Activated CD8-positive, alpha-beta T cell treated with anti-CD3 and anti-CD28 coated beads, Interleukin-2, amount 10 ng/mL, durations not matched to agents 7 days and 5 days (primary cell): ENCODE measurements at regions not wholly inside any gene's neighbourhood (a gene's known extent, or its start where the extent isn't known, plus 50 kb on each side); places are given as distances from the start of the nearest gene placed in this dataset.
"Not testable (repeated sequence)": the region's sequence is repeated elsewhere in the genome, so short reads cannot be mapped to it uniquely, and the experiment has no call there.

Experiments used
- ATAC-seq: fragments of 150-1000 bp; cut with Tn5 transposase; one replicate; pipeline ENCODE4 v1.10.0; 2021; ENCODE audit warnings: moderate library complexity
- CTCF ChIA-PET: fragments of 350-600 bp; sonication (Branson Sonifier 250); formaldehyde crosslinking; loops from one replicate; lab custom pipeline; 2021; ENCODE audit warnings: antibody characterized with exemption; lab: Charles Lee
- POLR2A ChIA-PET: fragments of 350-600 bp; sonication (Branson Sonifier 250); formaldehyde crosslinking; loops from one replicate; lab custom pipeline; 2021; ENCODE audit warnings: antibody characterized with exemption; lab: Charles Lee
- DNase-seq: peaks from one replicate; pipeline ENCODE4 v3.0.0-alpha.2; 2020
- H3K27ac Mint-ChIP-seq: one replicate; pipeline ENCODE4 v1.8.0; 2021; ENCODE audit warnings: mild to moderate bottlenecking, mixed read lengths
- H3K27me3 Mint-ChIP-seq: one replicate; pipeline ENCODE4 v1.8.0; 2021; ENCODE audit warnings: low read depth, mixed read lengths
- H3K36me3 Mint-ChIP-seq: one replicate; pipeline ENCODE4 v1.8.0; 2021; ENCODE audit warnings: low read depth, mixed read lengths
- H3K4me1 Mint-ChIP-seq: one replicate; pipeline ENCODE4 v1.8.0; 2021; ENCODE audit warnings: low read depth, mixed read lengths
- H3K4me3 Mint-ChIP-seq: one replicate; pipeline ENCODE4 v1.8.0; 2021; ENCODE audit warnings: mild to moderate bottlenecking, mixed read lengths
- H3K9me3 Mint-ChIP-seq: one replicate; pipeline ENCODE4 v1.8.0; 2022; ENCODE audit warnings: mixed read lengths; ENCODE audit not compliant: insufficient read depth

GRCh38 chr12:127140864-127141484 is 1126.0 kb upstream of the TMEM132C start:
- H3K27me3 Mint-ChIP-seq, H3K4me3 Mint-ChIP-seq, H3K27ac Mint-ChIP-seq, H3K36me3 Mint-ChIP-seq, H3K9me3 Mint-ChIP-seq, POLR2A ChIA-PET, H3K4me1 Mint-ChIP-seq, DNase-seq, CTCF ChIA-PET, ATAC-seq: not testable (repeated sequence)

- Mint-ChIP-seq H3K9me3 (no peaks in the 10 kb centered on the region), H3K36me3 (no peaks in the 10 kb centered on the region), H3K4me3 (no peak overlapping the region), H3K4me1 (peaks cover 5% of the 10 kb centered on the region), H3K27me3 (peaks cover 4% of the 10 kb centered on the region), H3K27ac (no peak overlapping the region)
- ChIA-PET POLR2A (no interaction called here), CTCF (no interaction called here)
- ATAC-seq: no peak
- DNase-seq: no peak
These were observed 1124.0 kb upstream of the TMEM132C start for GRCh38 chr12:127143020-127143419.

- CTCF ChIA-PET: no interaction called here
- no peak for ATAC-seq
- POLR2A ChIA-PET: no interaction called here
- H3K4me3 Mint-ChIP-seq: no peak overlapping the region
- no peaks in the 10 kb centered on the region for H3K9me3 Mint-ChIP-seq
- H3K4me1 Mint-ChIP-seq: peaks cover 5% of the 10 kb centered on the region
- no peaks in the 10 kb centered on the region for H3K27me3 Mint-ChIP-seq
- DNase-seq: no peak
- H3K36me3 Mint-ChIP-seq: no peaks in the 10 kb centered on the region
- no peak overlapping the region for H3K27ac Mint-ChIP-seq
These were observed 1122.2 kb upstream of the TMEM132C start for GRCh38 chr12:127144770-127145169.

DNA sequence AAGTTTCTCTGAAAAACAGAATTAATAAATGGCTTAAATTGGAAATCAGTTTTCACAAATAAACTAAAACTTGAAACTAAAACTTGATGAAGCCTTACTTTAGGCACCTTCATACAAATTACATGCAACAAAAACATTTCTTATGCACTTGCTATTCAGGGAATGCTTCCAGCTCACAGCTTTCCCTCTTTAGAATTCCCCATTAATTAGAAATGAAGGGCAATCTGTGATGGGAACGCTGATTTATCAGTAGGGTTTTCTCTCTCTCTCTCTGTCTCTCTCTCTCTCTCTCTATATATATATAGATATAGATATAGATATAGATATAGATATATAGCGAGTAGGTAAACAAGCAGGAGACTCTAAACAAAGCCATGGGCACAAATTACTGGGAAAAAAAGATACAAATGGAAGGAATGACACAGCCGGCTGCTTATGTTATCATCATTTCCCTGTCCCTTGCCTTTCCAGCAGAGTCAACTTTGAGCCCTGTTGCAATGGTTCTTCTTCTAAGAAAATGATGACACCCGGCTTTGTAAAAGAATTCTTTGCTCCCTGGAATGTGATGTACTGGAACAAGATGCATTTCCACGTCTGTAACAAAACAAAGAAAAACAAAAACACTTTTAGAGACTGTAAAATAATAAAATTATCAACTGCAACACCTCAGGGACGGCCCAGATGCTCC is 1121.6 kb upstream of the TMEM132C start:
- Mint-ChIP-seq H3K27me3 (no peaks in the 10 kb centered on the region), H3K4me1 (peaks cover 5% of the 10 kb centered on the region), H3K27ac (no peak overlapping the region), H3K9me3 (no peaks in the 10 kb centered on the region), H3K4me3 (peak overlapping the region; percentile 70), H3K36me3 (no peaks in the 10 kb centered on the region)
- POLR2A ChIA-PET: no interaction called here
- ATAC-seq (no peak), DNase-seq (no peak)
- CTCF ChIA-PET: no interaction called here

DNA sequence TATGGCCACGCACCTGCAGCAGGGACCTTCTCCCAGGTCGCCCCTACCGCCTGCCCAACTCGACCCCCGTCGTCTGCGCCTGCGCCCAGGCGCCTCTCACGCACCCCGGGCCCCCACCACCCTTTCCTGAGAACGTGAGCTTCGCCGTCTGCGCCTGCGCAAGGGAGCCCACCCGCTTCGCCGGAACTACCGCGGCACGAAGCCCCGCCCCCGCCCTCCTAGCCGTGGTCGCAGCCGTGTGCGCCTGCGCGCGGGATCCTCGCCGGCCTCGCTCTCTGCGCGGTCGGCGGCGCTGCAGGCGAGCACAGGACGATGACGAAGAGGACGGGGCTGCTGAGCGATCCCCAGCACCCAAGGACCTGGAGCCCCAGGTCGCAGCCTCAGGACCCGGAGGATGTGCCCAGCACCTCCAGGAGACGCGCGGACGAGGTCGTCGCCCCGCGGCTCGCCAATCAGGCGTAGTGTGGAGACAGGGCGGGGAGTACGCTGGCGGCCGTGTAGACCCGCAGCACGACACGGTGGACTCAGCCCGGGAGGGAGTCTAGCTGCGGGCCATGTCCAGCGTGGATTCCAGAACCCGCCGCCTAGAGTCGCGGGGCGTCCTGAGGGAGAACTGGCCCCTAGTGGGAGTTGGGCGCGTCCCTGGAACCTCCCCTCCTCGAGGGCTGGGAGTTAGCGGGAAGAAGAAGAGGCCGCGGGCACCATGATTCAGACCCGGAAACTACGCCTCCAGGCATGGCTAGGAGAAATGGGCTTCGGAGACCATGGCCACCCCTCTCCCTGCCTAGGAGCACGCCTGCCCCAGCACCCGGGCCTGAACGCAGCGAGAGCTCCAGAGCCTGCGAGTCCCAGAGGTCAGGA is 1120.8 kb upstream of the TMEM132C start:
- Mint-ChIP-seq H3K27me3 (no peaks in the 10 kb centered on the region), H3K36me3 (no peaks in the 10 kb centered on the region), H3K4me1 (peaks cover 5% of the 10 kb centered on the region), H3K4me3 (peak overlapping the region; percentile 70), H3K27ac (peak overlapping the region; percentile 25), H3K9me3 (no peaks in the 10 kb centered on the region)
- DNase-seq (peak; percentile 66), ATAC-seq (peak; percentile 92)
- ChIA-PET POLR2A (no interaction called here), CTCF (no interaction called here)

GRCh38 chr12:127146991-127147718 is 1119.8 kb upstream of the TMEM132C start:
- DNase-seq (no peak), ATAC-seq (no peak)
- Mint-ChIP-seq H3K27me3 (no peaks in the 10 kb centered on the region), H3K4me3 (no peak overlapping the region), H3K9me3 (no peaks in the 10 kb centered on the region), H3K27ac (no peak overlapping the region), H3K36me3 (no peaks in the 10 kb centered on the region), H3K4me1 (peaks cover 5% of the 10 kb centered on the region)
- ChIA-PET CTCF (no interaction called here), POLR2A (no interaction called here)

DNA sequence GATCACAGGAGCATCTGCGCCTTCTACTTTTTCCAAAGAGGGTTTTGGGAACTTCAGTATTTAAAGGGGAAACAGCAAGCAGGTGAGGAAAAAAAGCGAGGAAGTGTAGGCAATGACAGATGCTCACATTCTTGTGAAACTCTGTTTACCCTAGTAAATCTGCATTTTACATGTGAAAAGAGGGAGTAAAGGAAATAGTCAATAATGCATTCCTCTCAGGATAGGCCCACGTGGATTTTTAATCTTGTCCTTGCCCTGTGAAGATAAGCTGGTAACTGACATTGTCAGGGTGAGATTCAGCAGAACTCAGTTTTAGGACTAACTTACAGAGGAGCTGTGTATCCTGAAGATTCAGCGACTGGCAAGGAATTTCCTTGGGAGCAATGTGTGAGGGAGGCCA is 1119.2 kb upstream of the TMEM132C start:
- DNase-seq (no peak), ATAC-seq (no peak)
- Mint-ChIP-seq H3K9me3 (no peaks in the 10 kb centered on the region), H3K27ac (no peak overlapping the region), H3K27me3 (no peaks in the 10 kb centered on the region), H3K4me3 (no peak overlapping the region), H3K36me3 (no peaks in the 10 kb centered on the region), H3K4me1 (peaks cover 5% of the 10 kb centered on the region)
- POLR2A ChIA-PET: no interaction called here
- CTCF ChIA-PET: no interaction called here

- CTCF ChIA-PET: no interaction called here
- H3K4me1 Mint-ChIP-seq: peaks cover 5% of the 10 kb centered on the region
- ATAC-seq (no peak), DNase-seq (no peak)
- no peaks in the 10 kb centered on the region for H3K9me3 Mint-ChIP-seq
- H3K4me3 Mint-ChIP-seq: no peak overlapping the region
- no peaks in the 10 kb centered on the region for H3K36me3 Mint-ChIP-seq
- H3K27ac Mint-ChIP-seq: no peak overlapping the region
- POLR2A ChIA-PET: no interaction called here
- H3K27me3 Mint-ChIP-seq: no peaks in the 10 kb centered on the region
These were observed 1118.7 kb upstream of the TMEM132C start for GRCh38 chr12:127148318-127148717.

- Mint-ChIP-seq H3K4me3 (no peak overlapping the region), H3K36me3 (no peaks in the 10 kb centered on the region), H3K27ac (no peak overlapping the region), H3K4me1 (peaks cover 5% of the 10 kb centered on the region), H3K27me3 (no peaks in the 10 kb centered on the region), H3K9me3 (no peaks in the 10 kb centered on the region)
- no peak for DNase-seq
- no peak for ATAC-seq
- POLR2A ChIA-PET: no interaction called here
- CTCF ChIA-PET: no interaction called here
These were observed 1117.6 kb upstream of the TMEM132C start for GRCh38 chr12:127149226-127149964.

DNA sequence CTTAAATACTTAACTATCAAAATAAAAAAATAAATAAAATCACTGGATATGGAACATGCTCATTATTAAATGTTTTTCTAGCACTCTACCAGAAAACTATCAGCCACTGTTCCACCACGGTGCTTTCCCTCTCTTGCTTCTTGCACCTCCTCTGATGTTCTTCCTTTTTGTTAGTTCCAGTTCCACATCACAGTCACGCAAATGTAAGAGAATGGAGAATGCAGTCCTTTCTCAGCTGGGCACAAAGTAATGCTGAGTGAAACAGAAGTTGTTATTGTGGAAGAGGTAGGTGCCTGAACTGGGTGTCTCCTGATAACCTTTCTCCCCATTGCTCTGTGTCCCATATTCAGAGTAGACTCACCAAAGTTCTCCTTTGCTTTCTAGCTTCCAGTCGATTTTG is 1116.9 kb upstream of the TMEM132C start:
- no peaks in the 10 kb centered on the region for H3K36me3 Mint-ChIP-seq
- DNase-seq (no peak), ATAC-seq (no peak)
- H3K9me3 Mint-ChIP-seq: no peaks in the 10 kb centered on the region
- H3K4me1 Mint-ChIP-seq: peaks cover 5% of the 10 kb centered on the region
- no peak overlapping the region for H3K27ac Mint-ChIP-seq
- POLR2A ChIA-PET: no interaction called here
- no peaks in the 10 kb centered on the region for H3K27me3 Mint-ChIP-seq
- H3K4me3 Mint-ChIP-seq: no peak overlapping the region
- CTCF ChIA-PET: no interaction called here

DNA sequence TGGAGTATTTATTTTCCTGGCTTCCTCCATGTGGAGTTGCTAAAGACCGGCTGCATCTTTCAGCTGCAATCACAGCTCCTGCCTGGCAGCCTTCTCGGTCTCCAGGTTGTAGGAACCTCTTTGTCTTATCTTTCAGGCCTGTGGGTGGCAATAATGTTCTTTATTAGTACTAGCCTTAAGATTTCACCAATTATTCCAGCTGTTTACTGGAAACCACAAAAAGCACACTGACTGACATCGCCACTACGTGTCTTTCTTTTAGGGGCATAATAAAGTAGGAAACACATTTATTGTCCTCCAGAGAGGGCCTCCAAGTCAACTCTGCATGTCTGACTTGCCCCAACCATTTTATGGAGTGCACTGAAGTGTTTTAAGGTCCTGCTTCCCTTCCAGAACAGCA is 1116.5 kb upstream of the TMEM132C start:
- ATAC-seq: no peak
- Mint-ChIP-seq H3K27ac (no peak overlapping the region), H3K4me1 (peaks cover 5% of the 10 kb centered on the region), H3K4me3 (no peak overlapping the region), H3K27me3 (no peaks in the 10 kb centered on the region), H3K9me3 (no peaks in the 10 kb centered on the region), H3K36me3 (no peaks in the 10 kb centered on the region)
- ChIA-PET CTCF (no interaction called here), POLR2A (no interaction called here)
- DNase-seq: no peak
